ENCODE measurements at regions not wholly inside any gene's neighbourhood (a gene's known extent, or its start where the extent isn't known, plus 50 kb on each side); places are given as distances from the start of the nearest gene placed in this dataset.
"Not testable (repeated sequence)": the region's sequence is repeated elsewhere in the genome, so short reads cannot be mapped to it uniquely, and the experiment has no call there.

DNA sequence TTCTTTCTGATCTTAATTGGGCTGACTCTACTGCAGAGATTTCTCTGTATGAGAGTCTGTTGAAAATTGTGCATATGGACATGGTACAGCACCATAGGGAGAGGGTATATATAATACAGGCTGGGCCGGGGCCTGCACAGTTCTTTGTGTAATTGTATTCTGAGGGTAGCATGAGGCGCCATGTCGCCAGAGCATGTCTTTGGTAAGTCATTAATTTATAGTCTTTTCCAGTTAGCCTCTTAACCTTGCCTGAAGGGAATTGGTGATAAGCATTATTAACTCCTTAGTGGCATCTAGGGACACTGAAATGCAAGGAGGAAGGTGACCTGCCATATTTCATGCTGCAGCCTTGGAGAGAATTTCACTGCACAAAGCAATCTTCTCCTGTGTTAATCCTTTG is 569.9 kb downstream of the TMTC2 start:
- H3K27ac ChIP-seq, result no peak overlapping the region
- no peak for TF ChIP-seq ZFX (IDR thresholded peaks at IDR 0.05)
- TF ChIP-seq, protein P1, sequence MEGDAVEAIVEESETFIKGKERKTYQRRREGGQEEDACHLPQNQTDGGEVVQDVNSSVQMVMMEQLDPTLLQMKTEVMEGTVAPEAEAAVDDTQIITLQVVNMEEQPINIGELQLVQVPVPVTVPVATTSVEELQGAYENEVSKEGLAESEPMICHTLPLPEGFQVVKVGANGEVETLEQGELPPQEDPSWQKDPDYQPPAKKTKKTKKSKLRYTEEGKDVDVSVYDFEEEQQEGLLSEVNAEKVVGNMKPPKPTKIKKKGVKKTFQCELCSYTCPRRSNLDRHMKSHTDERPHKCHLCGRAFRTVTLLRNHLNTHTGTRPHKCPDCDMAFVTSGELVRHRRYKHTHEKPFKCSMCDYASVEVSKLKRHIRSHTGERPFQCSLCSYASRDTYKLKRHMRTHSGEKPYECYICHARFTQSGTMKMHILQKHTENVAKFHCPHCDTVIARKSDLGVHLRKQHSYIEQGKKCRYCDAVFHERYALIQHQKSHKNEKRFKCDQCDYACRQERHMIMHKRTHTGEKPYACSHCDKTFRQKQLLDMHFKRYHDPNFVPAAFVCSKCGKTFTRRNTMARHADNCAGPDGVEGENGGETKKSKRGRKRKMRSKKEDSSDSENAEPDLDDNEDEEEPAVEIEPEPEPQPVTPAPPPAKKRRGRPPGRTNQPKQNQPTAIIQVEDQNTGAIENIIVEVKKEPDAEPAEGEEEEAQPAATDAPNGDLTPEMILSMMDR (conservative IDR thresholded peaks at IDR 0.05), result no peak

- TF ChIP-seq, protein P1 (conservative IDR thresholded peaks at IDR 0.05), result no peak
- TF ChIP-seq ZFX (IDR thresholded peaks at IDR 0.05), result no peak
- no peak overlapping the region for H3K27ac ChIP-seq
Measured at GRCh38 chr12:83250866-83251265, 564.2 kb downstream of the TMTC2 start.

- no peak for TF ChIP-seq ZFX (IDR thresholded peaks at IDR 0.05)
- TF ChIP-seq, protein P1 (conservative IDR thresholded peaks at IDR 0.05), result no peak
- H3K27ac ChIP-seq, result no peak overlapping the region
Measured at GRCh38 chr12:83245156-83245555, 558.5 kb downstream of the TMTC2 start.

GRCh38 chr12:83244001-83244400 is 557.3 kb downstream of the TMTC2 start:
- TF ChIP-seq ZFX (IDR thresholded peaks at IDR 0.05), result no peak
- TF ChIP-seq, protein P1 (conservative IDR thresholded peaks at IDR 0.05), result no peak
- H3K27ac ChIP-seq, result no peak overlapping the region

- H3K27ac ChIP-seq, result not testable (repeated sequence)
Measured at GRCh38 chr12:83233987-83234386, 547.3 kb downstream of the TMTC2 start.

- H3K27ac ChIP-seq, result not testable (repeated sequence)
Measured at GRCh38 chr12:83226960-83227359, 540.3 kb downstream of the TMTC2 start.

DNA sequence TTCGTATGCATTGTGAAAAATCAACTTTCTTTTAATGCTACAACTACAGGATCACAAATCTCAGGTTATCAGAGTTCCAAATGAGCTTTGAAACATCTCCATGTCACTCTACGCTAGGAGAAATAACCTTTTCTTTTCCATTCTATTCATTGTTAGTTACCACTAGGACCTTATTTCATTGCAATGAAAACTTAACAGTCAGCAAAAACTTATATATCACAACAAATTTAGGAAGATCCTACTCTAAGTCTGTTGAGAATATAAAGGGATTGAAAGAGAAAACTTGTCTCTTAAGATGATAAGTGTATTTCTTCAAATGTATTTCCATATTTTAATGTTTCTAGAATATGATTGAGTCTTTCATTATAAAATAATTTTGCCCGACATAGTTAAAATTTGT is 539.1 kb downstream of the TMTC2 start:
- H3K27ac ChIP-seq, result no peak overlapping the region
- TF ChIP-seq, protein P1 (conservative IDR thresholded peaks at IDR 0.05), result no peak
- TF ChIP-seq ZFX (IDR thresholded peaks at IDR 0.05), result no peak

DNA sequence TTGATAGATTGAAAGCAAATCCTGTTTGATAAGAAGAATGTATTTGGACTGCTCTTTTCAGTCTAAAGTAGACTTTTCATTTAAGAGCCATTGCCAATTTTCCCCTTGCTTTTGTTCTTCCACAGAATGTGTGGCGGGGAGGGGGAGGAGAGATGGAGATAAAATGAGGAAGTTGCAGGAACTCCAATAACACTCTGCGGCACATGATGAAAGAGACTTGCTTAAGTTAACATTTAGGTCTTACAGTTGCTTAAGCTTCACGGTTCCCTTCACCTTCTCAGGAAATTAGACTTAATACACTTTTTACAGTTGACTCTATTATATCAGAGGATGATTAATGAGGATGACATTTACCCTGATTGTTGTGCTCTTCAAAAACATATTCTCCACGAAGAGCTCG is 537.3 kb downstream of the TMTC2 start:
- no peak for TF ChIP-seq ZFX (IDR thresholded peaks at IDR 0.05)
- TF ChIP-seq, protein P1 (conservative IDR thresholded peaks at IDR 0.05), result no peak

DNA sequence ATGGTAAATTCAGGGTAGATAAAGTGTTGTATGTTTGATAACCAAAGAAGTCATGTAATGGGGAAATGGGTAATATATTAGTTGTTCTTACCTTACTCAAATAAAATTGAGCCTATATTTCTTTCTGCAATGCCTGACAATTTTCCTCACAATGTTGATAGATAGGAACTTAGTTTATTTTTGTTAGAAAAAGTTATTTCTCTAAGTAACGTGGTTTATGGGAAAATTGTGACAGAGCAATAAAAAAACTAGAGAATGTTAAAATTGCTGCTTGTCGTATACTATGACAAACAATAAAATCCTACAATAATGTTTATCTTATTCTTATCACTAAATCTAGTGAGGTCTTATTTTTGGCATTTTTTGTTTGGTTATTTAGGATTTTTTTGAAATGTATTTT is 534.1 kb downstream of the TMTC2 start:
- no peak overlapping the region for H3K27ac ChIP-seq
- no peak for TF ChIP-seq ZFX (IDR thresholded peaks at IDR 0.05)
- TF ChIP-seq, protein P1 (conservative IDR thresholded peaks at IDR 0.05), result no peak

More for the DNA sequence above, 537.3 kb downstream of the TMTC2 start:
- no peak overlapping the region for H3K27ac ChIP-seq
